Gastrocnemius medialis (tissue), 4 donors: ENCODE measurements at regions not wholly inside any gene's neighbourhood (a gene's known extent, or its start where the extent isn't known, plus 50 kb on each side); places are given as distances from the start of the nearest gene placed in this dataset.

Experiments used
- ATAC-seq, 2 donors: fragments of 150-250 bp; one replicate each; pipeline ENCODE4 v1.9.1; 2016
- DNase-seq, 2 donors: peaks; one replicate each; pipeline ENCODE4 v3.0.0-alpha.2; 2019
- H3K27ac ChIP-seq, 4 donors: fragments of 200-600 bp; sonication (generic); 1 replicate in 1 of 4; 2 replicates in 3 of 4; pipeline ENCODE4 v1.5.1; 2016 to 2018; ENCODE audit warnings: mild to moderate bottlenecking in 2 of 4, moderate library complexity in 1 of 4
- H3K27me3 ChIP-seq, 3 donors: fragments of 200-600 bp; sonication (generic) in 2 of 3; 1 replicate in 1 of 3; 2 replicates in 2 of 3; pipeline versions ENCODE4 v1.5.1 to v1.6.0; 2016 to 2019; ENCODE audit warnings: mild to moderate bottlenecking in 1 of 3, moderate library complexity in 1 of 3
- H3K36me3 ChIP-seq, 2 donors: fragments of 200-600 bp; sonication (generic) in 1 of 2; one replicate each; pipeline ENCODE4 v1.5.1; 2017 to 2018
- H3K4me1 ChIP-seq, 2 donors: fragments of 200-600 bp; sonication (generic) in 1 of 2; one replicate each; pipeline ENCODE4 v1.5.1; 2016 to 2017; ENCODE audit warnings: mild to moderate bottlenecking in 2 of 2
- H3K4me3 ChIP-seq, 4 donors: fragments of 200-600 bp; sonication (generic) in 3 of 4; 1 replicate in 1 of 4; 2 replicates in 3 of 4; pipeline ENCODE4 v1.5.1; 2016 to 2019; ENCODE audit warnings: mild to moderate bottlenecking in 2 of 4
- H3K9me3 ChIP-seq, 3 donors: fragments of 200-600 bp; sonication (generic) in 2 of 3; 1 replicate in 1 of 3; 2 replicates in 2 of 3; pipeline ENCODE4 v1.5.1; 2016 to 2019
- POLR2A ChIP-seq, 2 donors: fragments of 450-650 bp; IDR thresholded peaks; one replicate each; pipeline ENCODE4 v1.6.1; 2017; ENCODE audit warnings: antibody characterized with exemption in 2 of 2, mild to moderate bottlenecking in 2 of 2, moderate library complexity in 2 of 2
- in situ Hi-C, 4 donors: fragments of 200-750 bp; cut with MboI; loops; one replicate each; pipeline versions ENCODE4 v1.15.0 to v1.8.0; 2017; ENCODE audit warnings: low sequenced_read_pairs in 4 of 4
- intact Hi-C: fragments of 100-400 bp; cut with DNase I; formaldehyde crosslinking; loops from one replicate; pipeline ENCODE4 v1.15.1; 2023; ENCODE audit warnings: low total_unique reads
- TF ChIP-seq, protein P1 (sequence below), 5 experiments: fragments of 450-650 bp in 3 of 5; fragments of 200-600 bp in 2 of 5; sonication (generic) in 2 of 5; IDR thresholded peaks in 4 of 5; conservative IDR thresholded peaks in 1 of 5; 1 replicate in 4 of 5; 2 replicates in 1 of 5; pipeline ENCODE4 v1.5.1; 2016 to 2019; ENCODE audit warnings: antibody characterized with exemption in 5 of 5, mild to moderate bottlenecking in 3 of 5, moderate library complexity in 3 of 5

DNA sequence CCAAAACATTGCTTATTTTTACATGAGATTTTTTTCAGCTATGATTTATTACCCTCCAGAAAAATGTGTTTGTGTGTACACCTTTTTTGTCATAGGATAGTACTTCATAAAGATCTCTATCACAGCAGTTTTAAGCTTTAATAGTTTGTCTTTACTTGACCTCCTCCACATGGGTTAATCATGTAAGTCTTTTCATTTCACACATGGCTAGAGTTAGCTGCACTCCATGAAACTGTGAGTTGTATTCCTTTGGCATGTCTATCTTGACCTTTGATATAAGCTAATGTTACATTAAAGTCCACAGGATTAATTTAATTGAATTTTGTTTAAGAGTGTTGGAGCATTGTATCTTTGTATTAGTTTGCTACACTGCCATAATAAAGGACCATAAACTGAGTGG is 217.1 kb downstream of the OTOL1 start:
- ATAC-seq, result no peak
- no peaks in the 10 kb centered on the region for H3K36me3 ChIP-seq
- DNase-seq, result no peak
- no peak for TF ChIP-seq POLR2A (IDR thresholded peaks at IDR 0.05)
- TF ChIP-seq, protein P1, sequence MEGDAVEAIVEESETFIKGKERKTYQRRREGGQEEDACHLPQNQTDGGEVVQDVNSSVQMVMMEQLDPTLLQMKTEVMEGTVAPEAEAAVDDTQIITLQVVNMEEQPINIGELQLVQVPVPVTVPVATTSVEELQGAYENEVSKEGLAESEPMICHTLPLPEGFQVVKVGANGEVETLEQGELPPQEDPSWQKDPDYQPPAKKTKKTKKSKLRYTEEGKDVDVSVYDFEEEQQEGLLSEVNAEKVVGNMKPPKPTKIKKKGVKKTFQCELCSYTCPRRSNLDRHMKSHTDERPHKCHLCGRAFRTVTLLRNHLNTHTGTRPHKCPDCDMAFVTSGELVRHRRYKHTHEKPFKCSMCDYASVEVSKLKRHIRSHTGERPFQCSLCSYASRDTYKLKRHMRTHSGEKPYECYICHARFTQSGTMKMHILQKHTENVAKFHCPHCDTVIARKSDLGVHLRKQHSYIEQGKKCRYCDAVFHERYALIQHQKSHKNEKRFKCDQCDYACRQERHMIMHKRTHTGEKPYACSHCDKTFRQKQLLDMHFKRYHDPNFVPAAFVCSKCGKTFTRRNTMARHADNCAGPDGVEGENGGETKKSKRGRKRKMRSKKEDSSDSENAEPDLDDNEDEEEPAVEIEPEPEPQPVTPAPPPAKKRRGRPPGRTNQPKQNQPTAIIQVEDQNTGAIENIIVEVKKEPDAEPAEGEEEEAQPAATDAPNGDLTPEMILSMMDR (IDR thresholded peaks at IDR 0.05 in 4 of 5, conservative IDR thresholded peaks at IDR 0.05 in 1 of 5), result no peak
- no peaks in the 10 kb centered on the region for H3K4me1 ChIP-seq
- H3K27me3 ChIP-seq, result no peaks in the 10 kb centered on the region
- no peak overlapping the region for H3K27ac ChIP-seq
- H3K4me3 ChIP-seq, result no peak overlapping the region
- intact Hi-C loops (no loop called here), in situ Hi-C loops (no loop called here)
- no peaks in the 10 kb centered on the region for H3K9me3 ChIP-seq

DNA sequence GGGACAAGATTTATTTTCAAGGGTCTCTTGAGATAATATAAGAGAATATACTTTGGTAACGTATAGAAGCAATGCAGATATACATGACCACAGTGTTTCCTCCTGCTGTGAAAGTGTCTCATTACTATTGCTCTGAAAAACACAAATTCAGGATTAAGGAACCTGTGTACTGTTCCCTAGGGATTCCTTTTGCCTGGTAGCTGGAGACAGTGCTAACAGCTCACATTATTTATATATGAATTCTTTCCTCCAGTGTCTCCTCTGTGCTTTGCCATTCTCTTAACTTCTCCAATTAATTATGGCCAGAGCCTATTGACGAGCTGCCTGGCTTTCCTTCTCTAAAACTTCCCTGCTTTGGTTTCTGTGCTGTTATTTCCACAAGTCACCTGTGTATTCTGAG is 235.4 kb downstream of the OTOL1 start:
- in situ Hi-C loops (no loop called here), intact Hi-C loops (loop anchor here (5.0 kb wide), 1 partner anchor 130 kb away; no protein-coding TSS in a partner anchor)
- ATAC-seq, result no peak
- H3K27ac ChIP-seq, result no peak overlapping the region
- H3K4me3 ChIP-seq, result no peak overlapping the region
- no peaks in the 10 kb centered on the region for H3K9me3 ChIP-seq
- no peaks in the 10 kb centered on the region for H3K27me3 ChIP-seq
- DNase-seq, result no peak
- no peaks in the 10 kb centered on the region for H3K4me1 ChIP-seq
- no peak for TF ChIP-seq POLR2A (IDR thresholded peaks at IDR 0.05)
- TF ChIP-seq, protein P1 (IDR thresholded peaks at IDR 0.05 in 4 of 5, conservative IDR thresholded peaks at IDR 0.05 in 1 of 5), result no peak
- no peaks in the 10 kb centered on the region for H3K36me3 ChIP-seq

DNA sequence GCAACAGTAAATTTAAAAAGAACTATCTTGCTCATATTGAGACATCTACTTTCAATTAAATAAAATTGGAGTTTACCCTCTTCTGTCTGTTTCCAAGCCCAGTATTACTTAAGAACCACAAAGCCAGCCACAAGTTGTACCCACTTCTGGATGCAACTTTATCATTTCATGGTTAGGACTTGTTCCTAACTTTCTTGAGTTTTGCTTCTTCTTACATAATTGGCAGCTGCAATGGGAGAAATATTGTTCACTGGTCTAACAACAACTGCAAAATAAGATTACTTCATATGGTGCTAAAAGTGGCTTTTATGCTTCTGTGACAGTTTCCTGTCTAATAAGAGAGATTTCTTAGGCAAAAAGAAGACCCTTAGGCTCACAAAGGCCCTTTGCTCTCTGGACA is 240.6 kb downstream of the OTOL1 start:
- intact Hi-C loops (no loop called here), in situ Hi-C loops (no loop called here)
- Histone ChIP-seq H3K9me3 (no peaks in the 10 kb centered on the region), H3K27ac (no peak overlapping the region), H3K4me1 (no peaks in the 10 kb centered on the region), H3K27me3 (no peaks in the 10 kb centered on the region), H3K36me3 (no peaks in the 10 kb centered on the region), H3K4me3 (no peak overlapping the region)
- ATAC-seq (no peak), DNase-seq (no peak)
- TF ChIP-seq POLR2A (IDR thresholded peaks at IDR 0.05), result no peak
- TF ChIP-seq, protein P1 (IDR thresholded peaks at IDR 0.05 in 4 of 5, conservative IDR thresholded peaks at IDR 0.05 in 1 of 5), result no peak

DNA sequence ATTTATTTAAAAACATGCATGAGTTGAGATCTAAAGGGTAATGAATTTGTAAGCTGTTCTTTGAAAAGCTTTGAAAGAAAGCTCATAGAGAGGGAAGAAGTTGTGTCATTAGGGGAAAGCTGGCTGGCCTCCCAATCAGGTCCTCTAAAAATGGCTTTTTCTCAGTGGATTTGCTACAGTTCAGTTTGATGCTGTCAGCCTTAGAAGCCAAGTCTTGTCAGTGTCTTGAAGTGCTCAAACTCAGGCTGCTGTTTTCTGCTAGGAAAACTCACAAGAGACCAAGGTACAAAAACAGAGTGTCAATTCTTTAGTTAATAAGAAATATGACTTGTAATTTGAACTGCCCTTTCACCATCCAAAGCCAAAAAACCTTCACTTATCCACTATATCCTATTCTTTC is 243.8 kb downstream of the OTOL1 start:
- Histone ChIP-seq H3K9me3 (no peaks in the 10 kb centered on the region), H3K27ac (no peak overlapping the region), H3K4me1 (no peaks in the 10 kb centered on the region), H3K27me3 (no peaks in the 10 kb centered on the region), H3K4me3 (no peak overlapping the region), H3K36me3 (no peaks in the 10 kb centered on the region)
- TF ChIP-seq, protein P1 (IDR thresholded peaks at IDR 0.05 in 4 of 5, conservative IDR thresholded peaks at IDR 0.05 in 1 of 5), result no peak
- TF ChIP-seq POLR2A (IDR thresholded peaks at IDR 0.05), result no peak
- ATAC-seq (no peak), DNase-seq (no peak)
- in situ Hi-C loops, result no loop called here
- intact Hi-C loops, result no loop called here

DNA sequence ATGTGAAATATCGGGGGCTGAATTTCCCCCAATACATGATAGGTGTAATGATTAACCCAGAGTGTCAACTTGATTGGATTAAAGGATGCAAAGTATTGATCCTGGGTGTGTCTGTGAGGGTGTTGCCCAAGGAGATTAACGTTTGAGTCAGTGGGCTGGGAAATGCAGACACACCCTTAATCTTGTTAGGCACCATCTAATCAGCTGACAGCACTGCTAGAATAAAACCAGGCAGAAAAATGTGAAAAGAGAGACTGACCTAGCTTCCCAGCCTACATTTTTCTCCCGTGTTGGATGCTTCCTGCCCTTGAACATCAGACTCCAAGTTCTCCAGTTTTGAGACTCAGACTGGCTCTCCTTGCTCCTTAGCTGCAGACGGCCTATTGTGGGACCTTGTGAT is 247.8 kb downstream of the OTOL1 start:
- ATAC-seq (no peak), DNase-seq (no peak)
- TF ChIP-seq, protein P1 (IDR thresholded peaks at IDR 0.05 in 4 of 5, conservative IDR thresholded peaks at IDR 0.05 in 1 of 5), result no peak
- TF ChIP-seq POLR2A (IDR thresholded peaks at IDR 0.05), result no peak
- Histone ChIP-seq H3K27me3 (no peaks in the 10 kb centered on the region), H3K4me3 (no peak overlapping the region), H3K27ac (no peak overlapping the region), H3K36me3 (no peaks in the 10 kb centered on the region), H3K9me3 (no peaks in the 10 kb centered on the region), H3K4me1 (no peaks in the 10 kb centered on the region)
- intact Hi-C loops, result no loop called here
- in situ Hi-C loops, result no loop called here
